A673 (cell line): ENCODE measurements at regions not wholly inside any gene's neighbourhood (a gene's known extent, or its start where the extent isn't known, plus 50 kb on each side); places are given as distances from the start of the nearest gene placed in this dataset.

Experiments used
- BruUV-seq: library from RNA; stranded (reverse); fragments of 400-500 nt; replicated peaks from 2 replicates; lab custom pipeline; 2021; lab: Mats Ljungman, UMichigan
- CTCF ChIA-PET: fragments of 300-600 bp; sonication (Branson Sonifier 250); formaldehyde crosslinking; loops from one replicate; lab custom pipeline; 2022; ENCODE audit warnings: antibody characterized with exemption; lab: Charles Lee
- POLR2A ChIA-PET: fragments of 300-600 bp; sonication (Branson Sonifier 250); formaldehyde crosslinking; loops from one replicate; lab custom pipeline; 2022; ENCODE audit warnings: antibody characterized with exemption; ENCODE audit not compliant: low non-redundant PET; lab: Charles Lee
- DNase-seq: peaks from one replicate; pipeline ENCODE4 v3.0.0-alpha.2; 2015; ENCODE audit warnings: low spot score
- H3K27ac ChIP-seq: fragments of 200-600 bp; sonication (generic); 2 replicates; pipeline ENCODE4 v1.5.1; 2016; ENCODE audit warnings: mixed run types, low read depth, mild to moderate bottlenecking, mixed read lengths, antibody characterized with exemption, low read length; ENCODE audit not compliant: poor library complexity, severe bottlenecking
- H3K27me3 ChIP-seq: fragments of 200-600 bp; sonication (generic); replicated peaks from 2 replicates; pipeline ENCODE4 v1.6.1; 2017; ENCODE audit warnings: mixed run types, low read depth, mild to moderate bottlenecking, mixed read lengths, antibody characterized with exemption, low read length; ENCODE audit not compliant: insufficient read depth, poor library complexity
- H3K36me3 ChIP-seq: fragments of 200-600 bp; sonication (generic); 2 replicates; pipeline ENCODE4 v1.6.1; 2016; ENCODE audit warnings: mixed run types, mild to moderate bottlenecking, mixed read lengths, antibody characterized with exemption, low read length; ENCODE audit not compliant: insufficient read depth, poor library complexity, severe bottlenecking
- H3K4me1 ChIP-seq: fragments of 200-600 bp; sonication (generic); 2 replicates; pipeline ENCODE4 v1.6.1; 2017; ENCODE audit warnings: mixed run types, mild to moderate bottlenecking, mixed read lengths, antibody characterized with exemption, low read length; ENCODE audit not compliant: insufficient read depth, poor library complexity, severe bottlenecking
- H3K4me3 ChIP-seq: fragments of 200-600 bp; sonication (generic); 2 replicates; pipeline ENCODE4 v1.5.1; 2016; ENCODE audit warnings: low read depth, mixed run types, mild to moderate bottlenecking, mixed read lengths, low read length; ENCODE audit not compliant: poor library complexity, severe bottlenecking
- H3K9me3 ChIP-seq: fragments of 200-600 bp; sonication (generic); 2 replicates; pipeline ENCODE4 v1.6.1; 2016; ENCODE audit warnings: mixed run types, low read depth, mild to moderate bottlenecking, mixed read lengths, antibody characterized with exemption, low read length; ENCODE audit not compliant: poor library complexity, severe bottlenecking
- CTCF ChIP-seq: fragments of 300-800, 200-600 bp; sonication (generic); conservative IDR thresholded peaks from 2 replicates; pipeline ENCODE4 v1.5.1; 2017; ENCODE audit warnings: low read depth, mild to moderate bottlenecking, antibody characterized with exemption, low read length, moderate library complexity, mixed read lengths
- EZH2 ChIP-seq: fragments of 200-600 bp; sonication (generic); IDR thresholded peaks from 2 replicates; pipeline ENCODE4 v1.6.1; 2017; ENCODE audit warnings: borderline replicate concordance, low read depth, mild to moderate bottlenecking, mixed read lengths, antibody characterized with exemption, low read length; ENCODE audit not compliant: poor library complexity, severe bottlenecking
- intact Hi-C: fragments of 100-400 bp; cut with micrococcal nuclease; formaldehyde crosslinking; loops from one replicate; pipeline ENCODE4 v1.10.0; 2022; ENCODE audit not compliant: unreplicated experiment

DNA sequence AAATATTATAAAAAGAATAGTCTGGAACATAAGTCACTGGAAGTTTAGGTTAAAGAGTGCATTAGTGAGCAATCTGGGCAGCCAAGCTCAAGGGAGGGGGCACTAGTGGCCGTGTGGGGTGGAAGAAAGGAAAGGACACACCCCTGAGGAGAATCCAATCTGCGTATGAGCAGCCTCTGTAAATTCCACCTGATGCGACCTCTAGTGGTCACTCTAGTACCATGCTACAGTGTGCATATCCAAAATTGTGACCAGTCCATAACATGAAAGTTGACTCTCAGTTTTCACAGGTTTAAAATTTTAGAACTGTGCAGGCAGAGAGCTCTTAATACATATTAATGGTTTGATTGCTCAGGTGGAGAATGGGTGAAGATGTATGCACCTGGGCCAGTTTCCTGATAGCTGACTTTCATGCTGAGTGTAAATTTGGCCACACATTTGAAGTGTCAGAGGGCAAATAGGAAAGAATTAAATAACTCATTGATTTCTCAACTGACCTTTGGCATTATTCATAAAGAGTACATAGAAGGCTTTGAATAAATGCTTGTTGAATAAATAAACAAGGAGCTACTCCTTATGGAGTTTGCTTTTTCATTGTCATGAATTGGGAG is 105.9 kb upstream of the C21orf91 start:
- no peaks in the 10 kb centered on the region for H3K9me3 ChIP-seq
- BruUV-seq, result no TSS peak
- POLR2A ChIA-PET, result no interaction called here
- intact Hi-C loops, result loop anchor here (2.0 to 5.0 kb wide), 2 partner anchors 246 to 442 kb away; no protein-coding TSS in a partner anchor
- H3K27ac ChIP-seq, result no peak overlapping the region
- CTCF ChIA-PET, result interaction anchor here (1.8 kb wide), 1 partner anchor 12 kb away, joined by 4 read pairs; no protein-coding TSS in a partner anchor
- no peaks in the 10 kb centered on the region for H3K36me3 ChIP-seq
- no peaks in the 10 kb centered on the region for H3K4me1 ChIP-seq
- TF ChIP-seq CTCF, result peak; percentile 83
- no peak for TF ChIP-seq EZH2
- DNase-seq, result peak; percentile 63
- H3K27me3 ChIP-seq, result no peaks in the 10 kb centered on the region
- no peak overlapping the region for H3K4me3 ChIP-seq

GRCh38 chr21:17921579-17922530 is 102.7 kb upstream of the C21orf91 start:
- intact Hi-C loops, result no loop called here
- no peak overlapping the region for H3K4me3 ChIP-seq
- no peaks in the 10 kb centered on the region for H3K36me3 ChIP-seq
- no peaks in the 10 kb centered on the region for H3K27me3 ChIP-seq
- BruUV-seq, result no TSS peak
- POLR2A ChIA-PET, result no interaction called here
- CTCF ChIA-PET, result no interaction called here
- no peaks in the 10 kb centered on the region for H3K9me3 ChIP-seq
- TF ChIP-seq EZH2, result no peak
- DNase-seq, result no peak
- no peaks in the 10 kb centered on the region for H3K4me1 ChIP-seq
- no peak overlapping the region for H3K27ac ChIP-seq

DNA sequence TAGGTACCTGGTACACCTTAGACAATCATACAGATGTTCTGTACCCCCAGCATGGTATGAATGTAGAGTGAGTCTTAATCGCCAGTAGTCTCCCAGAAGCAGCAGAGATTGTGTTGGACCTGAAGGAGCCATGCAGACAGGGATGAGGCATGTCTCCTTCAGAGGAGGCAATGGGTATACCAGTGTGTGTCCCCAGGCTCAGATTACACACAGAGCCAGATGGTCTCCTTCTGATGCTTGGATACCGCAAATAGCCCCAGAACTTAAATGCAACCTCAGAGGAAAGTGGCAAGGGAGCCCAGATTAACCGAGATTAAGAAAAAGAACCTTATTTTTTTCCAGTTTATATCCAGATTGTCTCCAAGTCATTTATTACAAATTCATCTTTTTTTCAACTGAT is 96.8 kb upstream of the C21orf91 start:
- intact Hi-C loops, result no loop called here
- BruUV-seq, result no TSS peak
- POLR2A ChIA-PET, result no interaction called here

GRCh38 chr21:17911628-17912027 is 92.5 kb upstream of the C21orf91 start:
- intact Hi-C loops, result no loop called here
- H3K9me3 ChIP-seq, result no peaks in the 10 kb centered on the region
- no peaks in the 10 kb centered on the region for H3K27me3 ChIP-seq
- no peak overlapping the region for H3K27ac ChIP-seq
- no TSS peak for BruUV-seq
- no peak for TF ChIP-seq EZH2
- TF ChIP-seq CTCF, result no peak
- ChIA-PET POLR2A (no interaction called here), CTCF (no interaction called here)
- no peak for DNase-seq
- H3K36me3 ChIP-seq, result no peaks in the 10 kb centered on the region
- H3K4me3 ChIP-seq, result no peak overlapping the region
- no peaks in the 10 kb centered on the region for H3K4me1 ChIP-seq

More for the DNA sequence above, 96.8 kb upstream of the C21orf91 start:
- Histone ChIP-seq H3K36me3 (no peaks in the 10 kb centered on the region), H3K27me3 (no peaks in the 10 kb centered on the region), H3K27ac (no peak overlapping the region), H3K9me3 (no peaks in the 10 kb centered on the region), H3K4me1 (no peaks in the 10 kb centered on the region), H3K4me3 (no peak overlapping the region)
- CTCF ChIA-PET, result no interaction called here
- no peak for TF ChIP-seq EZH2
- DNase-seq, result no peak
